ENCODE measurements at regions not wholly inside any gene's neighbourhood (a gene's known extent, or its start where the extent isn't known, plus 50 kb on each side); places are given as distances from the start of the nearest gene placed in this dataset.

GRCh38 chr16:46519063-46519462 is 102.1 kb downstream of the SHCBP1 start:
- TF ChIP-seq CTCF (IDR thresholded peaks at IDR 0.05; ENCODE audit: low read length) (no peak), EZH2 (optimal IDR thresholded peaks at IDR 0.05; ENCODE audit: low read depth, low read length) (no peak)

All from MM.1S (cell line).